ENCODE measurements at regions not wholly inside any gene's neighbourhood (a gene's known extent, or its start where the extent isn't known, plus 50 kb on each side); places are given as distances from the start of the nearest gene placed in this dataset.
"Not testable (repeated sequence)": the region's sequence is repeated elsewhere in the genome, so short reads cannot be mapped to it uniquely, and the experiment has no call there.

- no peak for TF ChIP-seq CTCF (IDR thresholded peaks at IDR 0.05)
- intact Hi-C loops (cut with DNase I) = no loop called here
- Histone ChIP-seq H3K4me3 (no peak overlapping the region), H3K27ac (no peak overlapping the region), H3K36me3 (no peaks in the 10 kb centered on the region), H3K4me1 (no peaks in the 10 kb centered on the region), H3K9me3 (no peaks in the 10 kb centered on the region), H3K27me3 (no peaks in the 10 kb centered on the region), H3K9ac (ENCODE audit: low read depth in 2 of 2, low read length in 2 of 2) (no peak overlapping the region)
- no peak for DNase-seq
Measured at GRCh38 chr6:84882768-84883766, 118.7 kb upstream of the TBX18 start.

- H3K9me3 ChIP-seq; intact Hi-C loops (cut with DNase I); H3K4me3 ChIP-seq; H3K36me3 ChIP-seq; H3K27ac ChIP-seq; H3K27me3 ChIP-seq; DNase-seq; H3K9ac ChIP-seq (ENCODE audit: low read depth in 2 of 2, low read length in 2 of 2); H3K4me1 ChIP-seq: not testable (repeated sequence)
Measured at GRCh38 chr6:84879385-84879784, 115.0 kb upstream of the TBX18 start.

- no peak for DNase-seq
- H3K4me3 ChIP-seq = no peak overlapping the region
- H3K27ac ChIP-seq = no peak overlapping the region
- no peaks in the 10 kb centered on the region for H3K4me1 ChIP-seq
- intact Hi-C loops (cut with DNase I) = no loop called here
- TF ChIP-seq CTCF (IDR thresholded peaks at IDR 0.05) = no peak
- no peak overlapping the region for H3K9ac ChIP-seq (ENCODE audit: low read depth in 2 of 2, low read length in 2 of 2)
- H3K9me3 ChIP-seq = no peaks in the 10 kb centered on the region
- H3K36me3 ChIP-seq = no peaks in the 10 kb centered on the region
- no peaks in the 10 kb centered on the region for H3K27me3 ChIP-seq
Measured at GRCh38 chr6:84877515-84878210, 113.3 kb upstream of the TBX18 start.

GRCh38 chr6:84876723-84877514 is 112.5 kb upstream of the TBX18 start:
- Histone ChIP-seq H3K4me3 (no peak overlapping the region), H3K27ac (no peak overlapping the region), H3K27me3 (no peaks in the 10 kb centered on the region), H3K36me3 (no peaks in the 10 kb centered on the region), H3K4me1 (no peaks in the 10 kb centered on the region), H3K9me3 (no peaks in the 10 kb centered on the region), H3K9ac (ENCODE audit: low read depth in 2 of 2, low read length in 2 of 2) (no peak overlapping the region)
- intact Hi-C loops (cut with DNase I) = no loop called here
- no peak for DNase-seq
- TF ChIP-seq CTCF (IDR thresholded peaks at IDR 0.05) = no peak

- Histone ChIP-seq H3K9ac (ENCODE audit: low read depth in 2 of 2, low read length in 2 of 2) (no peak overlapping the region), H3K27ac (no peak overlapping the region), H3K9me3 (no peaks in the 10 kb centered on the region), H3K4me3 (no peak overlapping the region), H3K36me3 (no peaks in the 10 kb centered on the region), H3K4me1 (no peaks in the 10 kb centered on the region), H3K27me3 (no peaks in the 10 kb centered on the region)
- TF ChIP-seq CTCF (IDR thresholded peaks at IDR 0.05) = no peak
- DNase-seq = no peak
- intact Hi-C loops (cut with DNase I) = no loop called here
Measured at GRCh38 chr6:84872996-84873723, 108.8 kb upstream of the TBX18 start.

Measured in colonic mucosa (tissue), 4 donors.